ENCODE measurements at regions not wholly inside any gene's neighbourhood (a gene's known extent, or its start where the extent isn't known, plus 50 kb on each side); places are given as distances from the start of the nearest gene placed in this dataset.

GRCh38 chr17:34201767-34202166, 53.3 kb upstream of the CCL2 start:
- ChIA-PET CTCF (interaction anchor here (1.3 to 8.8 kb wide), 10 partner anchors 18 to 157 kb away, joined by 3 to 561 read pairs (median 18); partner anchors contain the start of genes CCL1, CCL13 and CCL7), POLR2A (no interaction called here)
- Histone ChIP-seq H3K4me3 (replicated peaks in 1 of 3; ENCODE audit: insufficient read depth in 1 of 3, low read depth in 1 of 3, low read length in 3 of 3) (no peak overlapping the region), H3K36me3 (ENCODE audit: control insufficient read depth in 2 of 2, extremely low read depth in 1 of 2, insufficient read depth in 2 of 2, low read length in 2 of 2) (no peaks in the 10 kb centered on the region), H3K27me3 (ENCODE audit: control insufficient read depth in 2 of 2, insufficient read depth in 2 of 2, low read length in 2 of 2) (peaks cover 7 to 24% of the 10 kb centered on the region in 2 experiments), H3K27ac (ENCODE audit: insufficient read depth, low read depth, low read length) (no peak overlapping the region), H2AFZ (ENCODE audit: low read depth, low read length) (no peak overlapping the region), H4K20me1 (replicated peaks; ENCODE audit: control insufficient read depth, extremely low read depth, insufficient read depth, low read length) (no peaks in the 10 kb centered on the region), H3K4me1 (ENCODE audit: control insufficient read depth, extremely low read depth, insufficient read depth, low read length) (peaks cover 3% of the 10 kb centered on the region), H3K79me2 (ENCODE audit: control insufficient read depth, insufficient read depth, low read length) (no peaks in the 10 kb centered on the region), H3K4me2 (ENCODE audit: insufficient read depth, low read length) (no peak overlapping the region), H3K9ac (replicated peaks; ENCODE audit: extremely low read depth, insufficient read depth, low read length) (no peak overlapping the region), H3K9me3 (replicated peaks; ENCODE audit: control insufficient read depth, insufficient read depth, low read length) (no peaks in the 10 kb centered on the region), H3K9me1 (replicated peaks; ENCODE audit: control insufficient read depth, extremely low read depth, insufficient read depth, low read length) (no peaks in the 10 kb centered on the region)
- TF ChIP-seq POLR2AphosphoS5 (IDR thresholded peaks at IDR 0.05; ENCODE audit: insufficient read depth, low read depth, low read length), result no peak
- no peak for TF ChIP-seq FOS (IDR thresholded peaks at IDR 0.05; ENCODE audit: borderline replicate concordance, insufficient read depth, low read length)
- TF ChIP-seq POLR2A (IDR thresholded peaks at IDR 0.05; ENCODE audit: low read depth, low read length), result no peak
- TF ChIP-seq MAX (IDR thresholded peaks at IDR 0.05; ENCODE audit: insufficient read depth, insufficient read length), result no peak
- TF ChIP-seq MYC (IDR thresholded peaks at IDR 0.05; ENCODE audit: low read depth, low read length), result no peak
- TF ChIP-seq JUN (IDR thresholded peaks at IDR 0.05; ENCODE audit: borderline replicate concordance, insufficient read depth, insufficient read length, low read depth), result no peak
- TF ChIP-seq CTCF (IDR thresholded peaks at IDR 0.05; ENCODE audit: extremely low read depth in 1 of 2, insufficient read depth in 1 of 2, low read depth in 1 of 2, low read length in 2 of 2), result no peak
- no peak for TF ChIP-seq EZH2 (IDR thresholded peaks at IDR 0.05; ENCODE audit: borderline replicate concordance, low read depth, low read length, severe bottlenecking)
- no peak for TF ChIP-seq GATA2 (IDR thresholded peaks at IDR 0.05; ENCODE audit: insufficient read depth, insufficient read length, low read depth, low read length)
- dilution Hi-C loops (cut with MboI; ENCODE audit: extremely low pct_ligation_motif_present, low sequenced_read_pairs), result loop anchor here (25.0 kb wide), 1 partner anchor 111 kb away; the partner anchor contains the start of gene CCL8
- intact Hi-C loops (cut with micrococcal nuclease), result no loop called here
- no peak for FAIRE-seq
- no peak for DNase-seq (ENCODE audit: low read depth, low spot score)
- no TSS peak for BruUV-seq (replicated peaks)

All from endothelial cell of umbilical vein (primary cell).